SK-N-SH (cell line): ENCODE measurements at regions not wholly inside any gene's neighbourhood (a gene's known extent, or its start where the extent isn't known, plus 50 kb on each side); places are given as distances from the start of the nearest gene placed in this dataset.

Experiments
- EP300 ChIP-seq, 2 experiments: IDR thresholded peaks; 2 replicates each; pipeline versions ENCODE4 v1.4.0 to v1.6.1; 2012; ENCODE audit warnings: borderline replicate concordance in 1 of 2, low read depth in 1 of 2, low read length in 1 of 2
- GABPA ChIP-seq: IDR thresholded peaks from 2 replicates; pipeline ENCODE4 v1.4.0; 2012; ENCODE audit warnings: low read depth, mild to moderate bottlenecking
- MXI1 ChIP-seq: IDR thresholded peaks from 2 replicates; pipeline ENCODE4 v1.6.1; 2012; ENCODE audit warnings: mild to moderate bottlenecking, low read depth, low read length, improper control_type of control experiment
- POLR2AphosphoS5 ChIP-seq: IDR thresholded peaks from 2 replicates; pipeline ENCODE4 v1.6.1; 2012; ENCODE audit warnings: low read depth, low read length
- RXRA ChIP-seq: IDR thresholded peaks from 2 replicates; pipeline ENCODE4 v1.4.0; 2012; ENCODE audit warnings: low read depth, mild to moderate bottlenecking, borderline replicate concordance
- TEAD4 ChIP-seq: IDR thresholded peaks from 2 replicates; pipeline ENCODE4 v1.4.0; 2012; ENCODE audit warnings: mild to moderate bottlenecking, borderline replicate concordance; ENCODE audit not compliant: insufficient read depth
- YY1 ChIP-seq: IDR thresholded peaks from 2 replicates; pipeline ENCODE4 v1.4.0; 2012; ENCODE audit warnings: low read depth, mild to moderate bottlenecking
- TF ChIP-seq, protein P1 (sequence below): fragments of 200-600 bp; sonication (generic); IDR thresholded peaks from 2 replicates; pipeline ENCODE4 v1.6.1; 2017; ENCODE audit warnings: antibody characterized with exemption, mild to moderate bottlenecking, moderate library complexity
- TF ChIP-seq, protein P2 (sequence below): IDR thresholded peaks from 2 replicates; pipeline ENCODE4; 2012
- TF ChIP-seq, protein P3 (sequence below): fragments of 150-350 bp; IDR thresholded peaks from 2 replicates; pipeline ENCODE4 v1.6.1; 2017; ENCODE audit warnings: antibody characterized with exemption, low read length, low read depth, borderline replicate concordance
- TF ChIP-seq, protein P4 (sequence below): IDR thresholded peaks from 2 replicates; pipeline ENCODE4 v1.4.0; 2012; ENCODE audit warnings: low read depth, borderline replicate concordance
- TF ChIP-seq, protein P5 (sequence below): IDR thresholded peaks from 2 replicates; pipeline ENCODE4 v1.6.1; 2012; ENCODE audit warnings: mild to moderate bottlenecking, low read depth, low read length, moderate library complexity

DNA sequence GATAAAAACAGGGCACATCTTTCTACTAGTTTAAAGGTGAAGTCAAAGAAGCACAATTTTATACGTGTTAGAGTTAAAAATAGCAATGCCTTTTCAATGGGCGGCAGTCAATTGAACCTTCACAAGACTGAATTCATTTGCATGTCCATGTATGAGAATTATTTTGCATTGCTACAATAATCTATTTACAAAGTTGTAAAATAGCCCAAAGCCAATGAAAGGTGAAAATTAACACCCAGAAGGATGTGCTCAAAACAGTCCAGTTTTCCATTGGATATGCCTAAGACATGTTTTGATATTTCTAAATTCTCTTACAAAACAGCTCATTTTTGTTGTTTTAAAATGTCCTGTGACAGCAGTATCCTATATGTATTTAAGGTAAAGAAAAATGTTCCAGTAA, 425.1 kb upstream of the SYT4 start:
- TF ChIP-seq EP300 (IDR thresholded peaks at IDR 0.05; ENCODE audit: borderline replicate concordance in 1 of 2, low read depth in 1 of 2, low read length in 1 of 2) (no peak), TEAD4 (no peak), POLR2AphosphoS5 (no peak), GABPA (no peak), YY1 (no peak), RXRA (no peak), MXI1 (no peak)
- TF ChIP-seq, protein P1, sequence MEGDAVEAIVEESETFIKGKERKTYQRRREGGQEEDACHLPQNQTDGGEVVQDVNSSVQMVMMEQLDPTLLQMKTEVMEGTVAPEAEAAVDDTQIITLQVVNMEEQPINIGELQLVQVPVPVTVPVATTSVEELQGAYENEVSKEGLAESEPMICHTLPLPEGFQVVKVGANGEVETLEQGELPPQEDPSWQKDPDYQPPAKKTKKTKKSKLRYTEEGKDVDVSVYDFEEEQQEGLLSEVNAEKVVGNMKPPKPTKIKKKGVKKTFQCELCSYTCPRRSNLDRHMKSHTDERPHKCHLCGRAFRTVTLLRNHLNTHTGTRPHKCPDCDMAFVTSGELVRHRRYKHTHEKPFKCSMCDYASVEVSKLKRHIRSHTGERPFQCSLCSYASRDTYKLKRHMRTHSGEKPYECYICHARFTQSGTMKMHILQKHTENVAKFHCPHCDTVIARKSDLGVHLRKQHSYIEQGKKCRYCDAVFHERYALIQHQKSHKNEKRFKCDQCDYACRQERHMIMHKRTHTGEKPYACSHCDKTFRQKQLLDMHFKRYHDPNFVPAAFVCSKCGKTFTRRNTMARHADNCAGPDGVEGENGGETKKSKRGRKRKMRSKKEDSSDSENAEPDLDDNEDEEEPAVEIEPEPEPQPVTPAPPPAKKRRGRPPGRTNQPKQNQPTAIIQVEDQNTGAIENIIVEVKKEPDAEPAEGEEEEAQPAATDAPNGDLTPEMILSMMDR = no peak
- TF ChIP-seq, protein P2, sequence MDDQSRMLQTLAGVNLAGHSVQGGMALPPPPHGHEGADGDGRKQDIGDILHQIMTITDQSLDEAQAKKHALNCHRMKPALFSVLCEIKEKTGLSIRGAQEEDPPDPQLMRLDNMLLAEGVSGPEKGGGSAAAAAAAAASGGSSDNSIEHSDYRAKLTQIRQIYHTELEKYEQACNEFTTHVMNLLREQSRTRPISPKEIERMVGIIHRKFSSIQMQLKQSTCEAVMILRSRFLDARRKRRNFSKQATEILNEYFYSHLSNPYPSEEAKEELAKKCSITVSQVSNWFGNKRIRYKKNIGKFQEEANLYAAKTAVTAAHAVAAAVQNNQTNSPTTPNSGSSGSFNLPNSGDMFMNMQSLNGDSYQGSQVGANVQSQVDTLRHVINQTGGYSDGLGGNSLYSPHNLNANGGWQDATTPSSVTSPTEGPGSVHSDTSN = no peak
- TF ChIP-seq, protein P3, sequence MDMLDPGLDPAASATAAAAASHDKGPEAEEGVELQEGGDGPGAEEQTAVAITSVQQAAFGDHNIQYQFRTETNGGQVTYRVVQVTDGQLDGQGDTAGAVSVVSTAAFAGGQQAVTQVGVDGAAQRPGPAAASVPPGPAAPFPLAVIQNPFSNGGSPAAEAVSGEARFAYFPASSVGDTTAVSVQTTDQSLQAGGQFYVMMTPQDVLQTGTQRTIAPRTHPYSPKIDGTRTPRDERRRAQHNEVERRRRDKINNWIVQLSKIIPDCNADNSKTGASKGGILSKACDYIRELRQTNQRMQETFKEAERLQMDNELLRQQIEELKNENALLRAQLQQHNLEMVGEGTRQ = no peak
- TF ChIP-seq, protein P4, sequence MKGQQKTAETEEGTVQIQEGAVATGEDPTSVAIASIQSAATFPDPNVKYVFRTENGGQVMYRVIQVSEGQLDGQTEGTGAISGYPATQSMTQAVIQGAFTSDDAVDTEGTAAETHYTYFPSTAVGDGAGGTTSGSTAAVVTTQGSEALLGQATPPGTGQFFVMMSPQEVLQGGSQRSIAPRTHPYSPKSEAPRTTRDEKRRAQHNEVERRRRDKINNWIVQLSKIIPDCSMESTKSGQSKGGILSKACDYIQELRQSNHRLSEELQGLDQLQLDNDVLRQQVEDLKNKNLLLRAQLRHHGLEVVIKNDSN = no peak
- TF ChIP-seq, protein P5, sequence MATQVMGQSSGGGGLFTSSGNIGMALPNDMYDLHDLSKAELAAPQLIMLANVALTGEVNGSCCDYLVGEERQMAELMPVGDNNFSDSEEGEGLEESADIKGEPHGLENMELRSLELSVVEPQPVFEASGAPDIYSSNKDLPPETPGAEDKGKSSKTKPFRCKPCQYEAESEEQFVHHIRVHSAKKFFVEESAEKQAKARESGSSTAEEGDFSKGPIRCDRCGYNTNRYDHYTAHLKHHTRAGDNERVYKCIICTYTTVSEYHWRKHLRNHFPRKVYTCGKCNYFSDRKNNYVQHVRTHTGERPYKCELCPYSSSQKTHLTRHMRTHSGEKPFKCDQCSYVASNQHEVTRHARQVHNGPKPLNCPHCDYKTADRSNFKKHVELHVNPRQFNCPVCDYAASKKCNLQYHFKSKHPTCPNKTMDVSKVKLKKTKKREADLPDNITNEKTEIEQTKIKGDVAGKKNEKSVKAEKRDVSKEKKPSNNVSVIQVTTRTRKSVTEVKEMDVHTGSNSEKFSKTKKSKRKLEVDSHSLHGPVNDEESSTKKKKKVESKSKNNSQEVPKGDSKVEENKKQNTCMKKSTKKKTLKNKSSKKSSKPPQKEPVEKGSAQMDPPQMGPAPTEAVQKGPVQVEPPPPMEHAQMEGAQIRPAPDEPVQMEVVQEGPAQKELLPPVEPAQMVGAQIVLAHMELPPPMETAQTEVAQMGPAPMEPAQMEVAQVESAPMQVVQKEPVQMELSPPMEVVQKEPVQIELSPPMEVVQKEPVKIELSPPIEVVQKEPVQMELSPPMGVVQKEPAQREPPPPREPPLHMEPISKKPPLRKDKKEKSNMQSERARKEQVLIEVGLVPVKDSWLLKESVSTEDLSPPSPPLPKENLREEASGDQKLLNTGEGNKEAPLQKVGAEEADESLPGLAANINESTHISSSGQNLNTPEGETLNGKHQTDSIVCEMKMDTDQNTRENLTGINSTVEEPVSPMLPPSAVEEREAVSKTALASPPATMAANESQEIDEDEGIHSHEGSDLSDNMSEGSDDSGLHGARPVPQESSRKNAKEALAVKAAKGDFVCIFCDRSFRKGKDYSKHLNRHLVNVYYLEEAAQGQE = no peak
